ENCODE measurements at regions not wholly inside any gene's neighbourhood (a gene's known extent, or its start where the extent isn't known, plus 50 kb on each side); places are given as distances from the start of the nearest gene placed in this dataset.
"Not testable (repeated sequence)": the region's sequence is repeated elsewhere in the genome, so short reads cannot be mapped to it uniquely, and the experiment has no call there.

GRCh38 chr6:150499882-150500312 lies 99.8 kb upstream of the PLEKHG1 start:
- DNase-seq: no peak

- not testable (repeated sequence) for DNase-seq
Observed at GRCh38 chr6:150500568-150500967, 99.1 kb upstream of the PLEKHG1 start.

- DNase-seq: no peak
Observed at GRCh38 chr6:150503041-150503440, 96.6 kb upstream of the PLEKHG1 start.

- DNase-seq: no peak
Observed at GRCh38 chr6:150503586-150504339, 95.9 kb upstream of the PLEKHG1 start.

GRCh38 chr6:150507361-150507760 lies 92.3 kb upstream of the PLEKHG1 start:
- not testable (repeated sequence) for DNase-seq

GRCh38 chr6:150510576-150510975 lies 89.1 kb upstream of the PLEKHG1 start:
- DNase-seq: no peak

GRCh38 chr6:150511313-150511712 lies 88.4 kb upstream of the PLEKHG1 start:
- DNase-seq: no peak

GRCh38 chr6:150514806-150515380 lies 84.8 kb upstream of the PLEKHG1 start:
- no peak for DNase-seq

- DNase-seq: no peak
Observed at GRCh38 chr6:150516199-150516598, 83.5 kb upstream of the PLEKHG1 start.

- DNase-seq: no peak
Observed at GRCh38 chr6:150517175-150517574, 82.5 kb upstream of the PLEKHG1 start.

GRCh38 chr6:150521482-150521881 lies 78.2 kb upstream of the PLEKHG1 start:
- no peak for DNase-seq

GRCh38 chr6:150523216-150523615 lies 76.5 kb upstream of the PLEKHG1 start:
- not testable (repeated sequence) for DNase-seq

GRCh38 chr6:150525300-150525699 lies 74.4 kb upstream of the PLEKHG1 start:
- no peak for DNase-seq

- DNase-seq: no peak
Observed at GRCh38 chr6:150527100-150527499, 72.6 kb upstream of the PLEKHG1 start.

GRCh38 chr6:150528648-150529285 lies 70.9 kb upstream of the PLEKHG1 start:
- peak; percentile 73 for DNase-seq

GRCh38 chr6:150529646-150530045 lies 70.0 kb upstream of the PLEKHG1 start:
- no peak for DNase-seq

GRCh38 chr6:150531957-150532356 lies 67.7 kb upstream of the PLEKHG1 start:
- no peak for DNase-seq

GRCh38 chr6:150534553-150534952 lies 65.1 kb upstream of the PLEKHG1 start:
- DNase-seq: peak; percentile 63

- DNase-seq: no peak
Observed at GRCh38 chr6:150535151-150535804, 64.4 kb upstream of the PLEKHG1 start.

- no peak for DNase-seq
Observed at GRCh38 chr6:150535818-150536220, 63.9 kb upstream of the PLEKHG1 start.

GRCh38 chr6:150536835-150537234 lies 62.9 kb upstream of the PLEKHG1 start:
- no peak for DNase-seq

- no peak for DNase-seq
Observed at GRCh38 chr6:150537491-150537890, 62.2 kb upstream of the PLEKHG1 start.

GRCh38 chr6:150537893-150538292 lies 61.8 kb upstream of the PLEKHG1 start:
- peak; percentile 77 for DNase-seq

- no peak for DNase-seq
Observed at GRCh38 chr6:150539111-150539510, 60.6 kb upstream of the PLEKHG1 start.

All from left hindlimb (tissue), 1 donor.